Loucy (cell line): ENCODE measurements at regions not wholly inside any gene's neighbourhood (a gene's known extent, or its start where the extent isn't known, plus 50 kb on each side); places are given as distances from the start of the nearest gene placed in this dataset.

ENCODE experiments used
- CTCF ChIP-seq: fragments of 200-600 bp; sonication (generic); conservative IDR thresholded peaks from 2 replicates; pipeline ENCODE4 v1.5.1; 2014; ENCODE audit warnings: mild to moderate bottlenecking, antibody characterized with exemption, low read length
- EZH2phosphoT487 ChIP-seq: fragments of 200-600 bp; IDR thresholded peaks from 2 replicates; pipeline ENCODE4 v1.6.1; 2018; ENCODE audit warnings: antibody characterized with exemption, mild to moderate bottlenecking, moderate library complexity, borderline replicate concordance

- TF ChIP-seq CTCF, result no peak
- TF ChIP-seq EZH2phosphoT487, result no peak
Observed at GRCh38 chr12:65622056-65622455, 202.2 kb upstream of the HMGA2 start.
